Endothelial cell (in vitro differentiated cells): ENCODE measurements at regions not wholly inside any gene's neighbourhood (a gene's known extent, or its start where the extent isn't known, plus 50 kb on each side); places are given as distances from the start of the nearest gene placed in this dataset.

Experiments used
- DNase-seq: peaks from one replicate; pipeline ENCODE4 v3.0.0; 2021; ENCODE audit warnings: low spot score
- H3K27ac Mint-ChIP-seq: one replicate; pipeline ENCODE4 v1.8.0; 2021; ENCODE audit warnings: mixed read lengths, inconsistent platforms; ENCODE audit not compliant: unreplicated experiment
- H3K27me3 Mint-ChIP-seq: one replicate; pipeline ENCODE4 v1.8.0; 2021; ENCODE audit warnings: mild to moderate bottlenecking, moderate library complexity, mixed read lengths, inconsistent platforms; ENCODE audit not compliant: unreplicated experiment
- H3K36me3 Mint-ChIP-seq: one replicate; pipeline ENCODE4 v1.8.0; 2021; ENCODE audit warnings: mild to moderate bottlenecking, low read depth, mixed read lengths, inconsistent platforms; ENCODE audit not compliant: unreplicated experiment
- H3K4me1 Mint-ChIP-seq: one replicate; pipeline ENCODE4 v1.8.0; 2021; ENCODE audit warnings: mild to moderate bottlenecking, mixed read lengths, inconsistent platforms; ENCODE audit not compliant: unreplicated experiment
- H3K4me3 Mint-ChIP-seq: one replicate; pipeline ENCODE4 v1.8.0; 2021; ENCODE audit warnings: mild to moderate bottlenecking, mixed read lengths, inconsistent platforms; ENCODE audit not compliant: unreplicated experiment
- H3K9me3 Mint-ChIP-seq: one replicate; pipeline ENCODE4 v1.8.0; 2021; ENCODE audit warnings: mixed read lengths, inconsistent platforms; ENCODE audit not compliant: unreplicated experiment
- TF ChIP-seq, protein P1 (sequence below): fragments of 200-600 bp; sonication (generic); IDR thresholded peaks from one replicate; pipeline ENCODE4 v1.5.0; 2021; ENCODE audit warnings: antibody characterized with exemption; ENCODE audit not compliant: unreplicated experiment

DNA sequence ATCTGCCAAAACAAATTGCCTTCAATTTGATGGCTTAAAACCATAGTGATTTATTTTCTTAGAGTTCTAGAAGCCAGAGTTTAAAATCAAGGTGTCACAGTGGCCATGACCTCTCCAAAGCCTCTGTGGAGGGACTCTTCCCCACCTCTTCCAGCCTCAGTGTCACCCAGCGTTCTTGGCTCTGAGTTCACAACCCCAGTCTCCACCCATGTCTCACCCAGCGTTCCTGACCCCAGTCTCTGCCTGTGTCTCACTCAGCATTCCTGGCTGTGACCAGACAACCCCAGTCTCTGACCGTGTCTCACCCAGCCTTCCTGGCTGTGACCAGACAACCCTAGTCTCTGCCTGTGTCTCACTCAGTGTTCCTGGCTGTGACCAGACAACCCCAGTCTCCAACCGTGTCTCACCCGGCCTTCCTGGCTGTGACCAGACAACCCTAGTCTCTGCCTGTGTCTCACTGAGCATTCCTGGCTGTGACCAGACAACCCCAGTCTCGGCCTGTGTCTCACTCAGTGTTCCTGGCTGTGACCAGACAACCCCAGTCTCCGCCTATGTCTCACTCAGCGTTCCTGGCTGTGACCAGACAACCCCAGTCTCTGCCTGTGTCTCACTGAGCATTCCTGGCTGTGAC, 299.3 kb downstream of the GALR1 start:
- no peak for DNase-seq
- Mint-ChIP-seq H3K27me3 (no peaks in the 10 kb centered on the region), H3K4me1 (no peaks in the 10 kb centered on the region), H3K9me3 (no peaks in the 10 kb centered on the region), H3K36me3 (no peaks in the 10 kb centered on the region), H3K27ac (no peak overlapping the region), H3K4me3 (no peak overlapping the region)
- TF ChIP-seq, protein P1, sequence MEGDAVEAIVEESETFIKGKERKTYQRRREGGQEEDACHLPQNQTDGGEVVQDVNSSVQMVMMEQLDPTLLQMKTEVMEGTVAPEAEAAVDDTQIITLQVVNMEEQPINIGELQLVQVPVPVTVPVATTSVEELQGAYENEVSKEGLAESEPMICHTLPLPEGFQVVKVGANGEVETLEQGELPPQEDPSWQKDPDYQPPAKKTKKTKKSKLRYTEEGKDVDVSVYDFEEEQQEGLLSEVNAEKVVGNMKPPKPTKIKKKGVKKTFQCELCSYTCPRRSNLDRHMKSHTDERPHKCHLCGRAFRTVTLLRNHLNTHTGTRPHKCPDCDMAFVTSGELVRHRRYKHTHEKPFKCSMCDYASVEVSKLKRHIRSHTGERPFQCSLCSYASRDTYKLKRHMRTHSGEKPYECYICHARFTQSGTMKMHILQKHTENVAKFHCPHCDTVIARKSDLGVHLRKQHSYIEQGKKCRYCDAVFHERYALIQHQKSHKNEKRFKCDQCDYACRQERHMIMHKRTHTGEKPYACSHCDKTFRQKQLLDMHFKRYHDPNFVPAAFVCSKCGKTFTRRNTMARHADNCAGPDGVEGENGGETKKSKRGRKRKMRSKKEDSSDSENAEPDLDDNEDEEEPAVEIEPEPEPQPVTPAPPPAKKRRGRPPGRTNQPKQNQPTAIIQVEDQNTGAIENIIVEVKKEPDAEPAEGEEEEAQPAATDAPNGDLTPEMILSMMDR: no peak

DNA sequence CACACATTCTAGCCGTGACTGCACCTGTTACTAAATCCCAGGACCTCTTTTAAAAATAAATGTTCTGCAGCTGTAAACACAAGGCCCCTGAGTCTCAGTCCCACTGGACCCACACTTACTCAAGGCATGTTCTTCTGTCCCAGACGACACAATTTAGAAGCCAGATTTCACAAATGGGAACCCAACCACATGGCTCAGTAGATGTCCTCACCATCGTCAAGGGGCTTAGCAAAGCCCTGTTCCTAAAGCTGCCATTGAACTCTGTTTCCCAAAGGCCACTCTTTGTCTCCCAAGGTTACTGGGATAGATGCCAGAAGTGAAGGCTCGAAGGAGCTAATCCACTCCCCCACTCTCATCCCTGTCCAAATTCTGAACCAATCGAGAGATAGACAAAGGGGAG, 301.0 kb downstream of the GALR1 start:
- Mint-ChIP-seq H3K27me3 (no peaks in the 10 kb centered on the region), H3K9me3 (no peaks in the 10 kb centered on the region), H3K27ac (no peak overlapping the region), H3K36me3 (no peaks in the 10 kb centered on the region), H3K4me3 (no peak overlapping the region), H3K4me1 (no peaks in the 10 kb centered on the region)
- DNase-seq: no peak
- TF ChIP-seq, protein P1: no peak

DNA sequence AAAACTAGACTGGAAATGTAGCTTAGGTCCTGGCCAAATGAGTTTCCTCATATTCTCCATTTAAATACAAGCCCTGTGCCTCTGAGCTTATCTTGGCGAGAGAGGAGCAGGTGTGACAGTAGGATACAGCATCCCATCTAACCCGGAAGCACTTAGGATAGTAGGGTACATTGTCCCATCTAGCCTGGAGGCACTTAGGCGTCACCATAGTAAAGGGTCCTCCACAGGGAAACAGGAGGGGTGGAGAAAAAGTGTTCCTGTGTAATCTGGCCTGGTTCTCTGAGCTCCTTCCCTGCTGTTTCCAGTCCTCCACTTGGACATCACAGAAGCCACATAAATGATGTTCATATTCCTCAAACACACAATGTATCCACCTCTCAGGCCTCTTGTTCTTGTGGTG, 301.4 kb downstream of the GALR1 start:
- no peaks in the 10 kb centered on the region for H3K27me3 Mint-ChIP-seq
- no peaks in the 10 kb centered on the region for H3K9me3 Mint-ChIP-seq
- TF ChIP-seq, protein P1: no peak
- H3K4me1 Mint-ChIP-seq: no peaks in the 10 kb centered on the region
- no peaks in the 10 kb centered on the region for H3K36me3 Mint-ChIP-seq
- no peak overlapping the region for H3K27ac Mint-ChIP-seq
- DNase-seq: no peak
- no peak overlapping the region for H3K4me3 Mint-ChIP-seq

DNA sequence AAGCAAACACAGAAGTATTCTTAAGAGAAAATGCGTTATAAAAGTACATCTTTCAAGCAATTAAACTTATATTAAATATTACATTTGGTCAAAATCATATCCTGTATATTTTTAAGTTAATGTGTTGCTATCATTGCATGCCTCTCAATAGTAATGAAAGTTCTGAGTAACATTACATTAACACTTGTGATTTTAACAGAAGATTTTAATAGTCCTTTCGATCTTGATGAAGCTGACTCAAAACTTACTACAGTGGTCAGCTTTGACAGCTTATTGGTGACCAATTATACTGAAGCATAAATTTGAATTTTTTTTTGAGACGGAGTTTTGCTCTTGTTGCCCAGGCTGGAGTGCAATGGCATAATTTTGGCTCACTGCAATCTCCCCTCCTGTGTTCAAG, 303.3 kb downstream of the GALR1 start:
- no peaks in the 10 kb centered on the region for H3K4me1 Mint-ChIP-seq
- TF ChIP-seq, protein P1: no peak
- H3K4me3 Mint-ChIP-seq: no peak overlapping the region
- H3K9me3 Mint-ChIP-seq: no peaks in the 10 kb centered on the region
- no peak for DNase-seq
- H3K27ac Mint-ChIP-seq: no peak overlapping the region
- no peaks in the 10 kb centered on the region for H3K36me3 Mint-ChIP-seq
- H3K27me3 Mint-ChIP-seq: no peaks in the 10 kb centered on the region

DNA sequence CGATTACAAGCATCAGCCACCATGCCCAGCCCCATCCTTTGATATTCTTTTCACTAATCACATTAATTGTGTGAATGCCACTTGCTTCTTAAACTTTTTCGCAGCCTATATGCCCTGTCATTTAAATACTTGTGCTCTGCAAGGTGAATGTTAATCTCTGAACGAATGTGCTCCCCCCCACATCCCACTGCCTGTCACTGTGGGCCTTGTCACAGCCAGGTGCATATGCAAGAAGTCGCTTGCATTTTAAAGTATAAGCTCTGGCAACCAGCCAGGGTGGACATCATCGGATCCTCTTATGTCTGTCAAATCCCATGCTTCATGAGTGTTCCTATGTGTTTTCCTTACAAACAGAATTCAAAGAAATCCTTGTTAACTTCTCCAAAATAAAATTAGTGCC, 304.4 kb downstream of the GALR1 start:
- Mint-ChIP-seq H3K36me3 (no peaks in the 10 kb centered on the region), H3K27ac (no peak overlapping the region), H3K4me1 (no peaks in the 10 kb centered on the region), H3K27me3 (no peaks in the 10 kb centered on the region), H3K9me3 (no peaks in the 10 kb centered on the region), H3K4me3 (no peak overlapping the region)
- TF ChIP-seq, protein P1: no peak
- DNase-seq: no peak
